Suppressor macrophage treated with lipopolysaccharide for 4 hours (primary cell): ENCODE measurements at regions not wholly inside any gene's neighbourhood (a gene's known extent, or its start where the extent isn't known, plus 50 kb on each side); places are given as distances from the start of the nearest gene placed in this dataset.
"Not testable (repeated sequence)": the region's sequence is repeated elsewhere in the genome, so short reads cannot be mapped to it uniquely, and the experiment has no call there.

Source experiments
- DNase-seq: peaks from one replicate; pipeline ENCODE4 v3.0.0-alpha.2; 2020

GRCh38 chr9:90127923-90128322 is 514.7 kb downstream of the DIRAS2 start:
- no peak for DNase-seq

- DNase-seq: peak; percentile 10
Measured at GRCh38 chr9:90128587-90129190, 513.9 kb downstream of the DIRAS2 start.

- no peak for DNase-seq
Measured at GRCh38 chr9:90129446-90129845, 513.2 kb downstream of the DIRAS2 start.

- no peak for DNase-seq
Measured at GRCh38 chr9:90131568-90131967, 511.1 kb downstream of the DIRAS2 start.

- no peak for DNase-seq
Measured at GRCh38 chr9:90132866-90133265, 509.8 kb downstream of the DIRAS2 start.

GRCh38 chr9:90137801-90138200 is 504.8 kb downstream of the DIRAS2 start:
- DNase-seq: no peak

GRCh38 chr9:90140131-90140818 is 502.3 kb downstream of the DIRAS2 start:
- DNase-seq: no peak

- DNase-seq: peak; percentile 60
Measured at GRCh38 chr9:90141723-90142122, 500.9 kb downstream of the DIRAS2 start.

GRCh38 chr9:90142580-90142979 is 500.0 kb downstream of the DIRAS2 start:
- peak; percentile 82 for DNase-seq

GRCh38 chr9:90147426-90147825 is 495.2 kb downstream of the DIRAS2 start:
- DNase-seq: peak; percentile 20

GRCh38 chr9:90156318-90156717 is 486.3 kb downstream of the DIRAS2 start:
- DNase-seq: no peak

GRCh38 chr9:90162326-90162725 is 480.3 kb downstream of the DIRAS2 start:
- no peak for DNase-seq

- no peak for DNase-seq
Measured at GRCh38 chr9:90162819-90163218, 479.8 kb downstream of the DIRAS2 start.

GRCh38 chr9:90165281-90165680 is 477.3 kb downstream of the DIRAS2 start:
- DNase-seq: no peak

GRCh38 chr9:90166374-90166773 is 476.2 kb downstream of the DIRAS2 start:
- not testable (repeated sequence) for DNase-seq

GRCh38 chr9:90167914-90168313 is 474.7 kb downstream of the DIRAS2 start:
- DNase-seq: no peak

GRCh38 chr9:90169490-90169889 is 473.1 kb downstream of the DIRAS2 start:
- DNase-seq: no peak

- peak; percentile 4 for DNase-seq
Measured at GRCh38 chr9:90173935-90174334, 468.7 kb downstream of the DIRAS2 start.

- DNase-seq: not testable (repeated sequence)
Measured at GRCh38 chr9:90174346-90174745, 468.3 kb downstream of the DIRAS2 start.

GRCh38 chr9:90175257-90175656 is 467.4 kb downstream of the DIRAS2 start:
- no peak for DNase-seq

GRCh38 chr9:90175865-90176264 is 466.8 kb downstream of the DIRAS2 start:
- no peak for DNase-seq

- DNase-seq: no peak
Measured at GRCh38 chr9:90176901-90177300, 465.7 kb downstream of the DIRAS2 start.

- peak; percentile 41 for DNase-seq
Measured at GRCh38 chr9:90180381-90180780, 462.2 kb downstream of the DIRAS2 start.

GRCh38 chr9:90188656-90189055 is 454.0 kb downstream of the DIRAS2 start:
- no peak for DNase-seq

- DNase-seq: peak; percentile 62
Measured at GRCh38 chr9:90189306-90189705, 453.3 kb downstream of the DIRAS2 start.
